ENCODE measurements at regions not wholly inside any gene's neighbourhood (a gene's known extent, or its start where the extent isn't known, plus 50 kb on each side); places are given as distances from the start of the nearest gene placed in this dataset.

GRCh38 chr15:94929282-94929681 lies 697.9 kb downstream of the MCTP2 start:
- TF ChIP-seq CTCF (optimal IDR thresholded peaks at IDR 0.05 in 1 of 3, IDR thresholded peaks at IDR 0.05 in 1 of 3, conservative IDR thresholded peaks at IDR 0.05 in 1 of 3; ENCODE audit: extremely low read depth in 1 of 3, insufficient read depth in 2 of 3, low read length in 3 of 3), result no peak
- TF ChIP-seq EZH2 (IDR thresholded peaks at IDR 0.05; ENCODE audit: low read length), result no peak

Measured in keratinocyte (primary cell).